Ramos (cell line): ENCODE measurements at regions not wholly inside any gene's neighbourhood (a gene's known extent, or its start where the extent isn't known, plus 50 kb on each side); places are given as distances from the start of the nearest gene placed in this dataset.

Experiments
- in situ Hi-C: fragments of 300-500 bp; cut with MboI; formaldehyde crosslinking; loops from one replicate; pipeline ENCODE4 v1.14.3; 2022; ENCODE audit warnings: low sequenced_read_pairs; ENCODE audit not compliant: unreplicated experiment

- in situ Hi-C loops, result no loop called here
These were observed 169.7 kb upstream of the ZFHX3 start for GRCh38 chr16:73217654-73218053.

- in situ Hi-C loops, result no loop called here
These were observed 169.0 kb upstream of the ZFHX3 start for GRCh38 chr16:73216932-73217331.

GRCh38 chr16:73215678-73216377, 167.9 kb upstream of the ZFHX3 start:
- in situ Hi-C loops, result no loop called here

- in situ Hi-C loops, result no loop called here
These were observed 167.1 kb upstream of the ZFHX3 start for GRCh38 chr16:73214825-73215677.

- in situ Hi-C loops, result no loop called here
These were observed 166.0 kb upstream of the ZFHX3 start for GRCh38 chr16:73213732-73214455.

GRCh38 chr16:73212431-73212830, 164.5 kb upstream of the ZFHX3 start:
- in situ Hi-C loops, result no loop called here

GRCh38 chr16:73210686-73211085, 162.8 kb upstream of the ZFHX3 start:
- in situ Hi-C loops, result no loop called here

GRCh38 chr16:73210084-73210483, 162.2 kb upstream of the ZFHX3 start:
- in situ Hi-C loops, result no loop called here

- in situ Hi-C loops, result no loop called here
These were observed 161.3 kb upstream of the ZFHX3 start for GRCh38 chr16:73209190-73209589.

GRCh38 chr16:73206151-73206707, 158.3 kb upstream of the ZFHX3 start:
- in situ Hi-C loops, result no loop called here

- in situ Hi-C loops, result no loop called here
These were observed 157.4 kb upstream of the ZFHX3 start for GRCh38 chr16:73205153-73205886.

GRCh38 chr16:73204359-73205152, 156.6 kb upstream of the ZFHX3 start:
- in situ Hi-C loops, result no loop called here

GRCh38 chr16:73202161-73202729, 154.3 kb upstream of the ZFHX3 start:
- in situ Hi-C loops, result no loop called here

GRCh38 chr16:73199214-73199613, 151.3 kb upstream of the ZFHX3 start:
- in situ Hi-C loops, result loop anchor here (10.0 to 25.0 kb wide), 2 partner anchors 712 to 1074 kb away; no protein-coding TSS in a partner anchor

GRCh38 chr16:73198481-73198880, 150.6 kb upstream of the ZFHX3 start:
- in situ Hi-C loops, result loop anchor here (10.0 to 25.0 kb wide), 2 partner anchors 711 to 1074 kb away; no protein-coding TSS in a partner anchor

- in situ Hi-C loops, result loop anchor here (10.0 to 25.0 kb wide), 2 partner anchors 710 to 1073 kb away; no protein-coding TSS in a partner anchor
These were observed 149.7 kb upstream of the ZFHX3 start for GRCh38 chr16:73197598-73197997.

GRCh38 chr16:73196670-73197069, 148.7 kb upstream of the ZFHX3 start:
- in situ Hi-C loops, result loop anchor here (10.0 to 25.0 kb wide), 2 partner anchors 709 to 1072 kb away; no protein-coding TSS in a partner anchor

GRCh38 chr16:73193464-73193863, 145.5 kb upstream of the ZFHX3 start:
- in situ Hi-C loops, result loop anchor here (10.0 to 25.0 kb wide), 2 partner anchors 706 to 1069 kb away; no protein-coding TSS in a partner anchor
